ENCODE measurements at regions not wholly inside any gene's neighbourhood (a gene's known extent, or its start where the extent isn't known, plus 50 kb on each side); places are given as distances from the start of the nearest gene placed in this dataset.

DNA sequence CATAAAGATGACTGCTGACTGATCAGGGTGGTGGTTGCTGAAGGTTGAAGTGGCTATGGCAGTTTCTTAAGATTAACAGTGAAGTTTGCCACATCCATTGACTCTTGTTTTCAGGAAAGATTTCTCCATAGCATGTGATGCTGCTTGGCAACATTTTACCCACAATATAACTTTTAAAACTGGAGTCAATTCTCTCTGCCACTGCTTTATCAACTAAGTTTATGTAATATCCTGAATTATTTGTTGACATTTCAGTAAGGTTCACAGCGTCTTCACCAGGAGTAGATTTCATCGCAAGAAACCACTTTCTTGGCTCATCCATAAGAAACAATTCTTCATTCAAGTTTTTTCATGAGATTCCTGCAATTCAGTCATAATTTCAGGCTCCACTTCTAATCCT lies 166.5 kb upstream of the SPRY1 start:
- no peak overlapping the region for H3K4me3 ChIP-seq (ENCODE audit: control insufficient read depth in 2 of 3, extremely low read depth in 1 of 3, insufficient read depth in 2 of 3, low read depth in 1 of 3, low read length in 3 of 3)
- H3K9me3 ChIP-seq (ENCODE audit: control insufficient read depth, low read depth, low read length) = no peaks in the 10 kb centered on the region
- H3K79me2 ChIP-seq (ENCODE audit: control insufficient read depth, insufficient read depth, low read length) = no peaks in the 10 kb centered on the region
- H4K20me1 ChIP-seq (ENCODE audit: control insufficient read depth, extremely low read depth, insufficient read depth, low read length) = no peaks in the 10 kb centered on the region
- no peak overlapping the region for H3K9ac ChIP-seq (ENCODE audit: control insufficient read depth, extremely low read depth, insufficient read depth, low read length)
- FAIRE-seq (no peak), DNase-seq (ENCODE audit: low read depth, low spot score) (no peak)
- no peak overlapping the region for H3K27ac ChIP-seq (ENCODE audit: control insufficient read depth, insufficient read depth, low read length)
- H3K36me3 ChIP-seq (ENCODE audit: control insufficient read depth in 2 of 2, extremely low read depth in 1 of 2, insufficient read depth in 2 of 2, low read length in 2 of 2) = no peaks in the 10 kb centered on the region
- TF ChIP-seq, protein P1, sequence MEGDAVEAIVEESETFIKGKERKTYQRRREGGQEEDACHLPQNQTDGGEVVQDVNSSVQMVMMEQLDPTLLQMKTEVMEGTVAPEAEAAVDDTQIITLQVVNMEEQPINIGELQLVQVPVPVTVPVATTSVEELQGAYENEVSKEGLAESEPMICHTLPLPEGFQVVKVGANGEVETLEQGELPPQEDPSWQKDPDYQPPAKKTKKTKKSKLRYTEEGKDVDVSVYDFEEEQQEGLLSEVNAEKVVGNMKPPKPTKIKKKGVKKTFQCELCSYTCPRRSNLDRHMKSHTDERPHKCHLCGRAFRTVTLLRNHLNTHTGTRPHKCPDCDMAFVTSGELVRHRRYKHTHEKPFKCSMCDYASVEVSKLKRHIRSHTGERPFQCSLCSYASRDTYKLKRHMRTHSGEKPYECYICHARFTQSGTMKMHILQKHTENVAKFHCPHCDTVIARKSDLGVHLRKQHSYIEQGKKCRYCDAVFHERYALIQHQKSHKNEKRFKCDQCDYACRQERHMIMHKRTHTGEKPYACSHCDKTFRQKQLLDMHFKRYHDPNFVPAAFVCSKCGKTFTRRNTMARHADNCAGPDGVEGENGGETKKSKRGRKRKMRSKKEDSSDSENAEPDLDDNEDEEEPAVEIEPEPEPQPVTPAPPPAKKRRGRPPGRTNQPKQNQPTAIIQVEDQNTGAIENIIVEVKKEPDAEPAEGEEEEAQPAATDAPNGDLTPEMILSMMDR (optimal IDR thresholded peaks at IDR 0.05 in 1 of 3, IDR thresholded peaks at IDR 0.05 in 1 of 3, conservative IDR thresholded peaks at IDR 0.05 in 1 of 3; ENCODE audit: extremely low read depth in 1 of 3, insufficient read depth in 2 of 3, low read length in 3 of 3) = no peak
- no peak for TF ChIP-seq EZH2 (IDR thresholded peaks at IDR 0.05; ENCODE audit: low read length)
- no peak overlapping the region for H2AFZ ChIP-seq (ENCODE audit: control insufficient read depth, low read length)
- no peaks in the 10 kb centered on the region for H3K9me1 ChIP-seq (ENCODE audit: control insufficient read depth, extremely low read depth, insufficient read depth, low read length)
- H3K4me1 ChIP-seq (ENCODE audit: control insufficient read depth, extremely low read depth, insufficient read depth, low read length) = no peaks in the 10 kb centered on the region
- dilution Hi-C loops (cut with MboI; ENCODE audit: extremely low pct_ligation_motif_present, low sequenced_read_pairs) = no loop called here
- H3K4me2 ChIP-seq (ENCODE audit: control insufficient read depth, extremely low read depth, insufficient read depth, low read depth, low read length) = no peak overlapping the region
- no peaks in the 10 kb centered on the region for H3K27me3 ChIP-seq (ENCODE audit: control insufficient read depth, extremely low read depth, insufficient read depth, low read length)

DNA sequence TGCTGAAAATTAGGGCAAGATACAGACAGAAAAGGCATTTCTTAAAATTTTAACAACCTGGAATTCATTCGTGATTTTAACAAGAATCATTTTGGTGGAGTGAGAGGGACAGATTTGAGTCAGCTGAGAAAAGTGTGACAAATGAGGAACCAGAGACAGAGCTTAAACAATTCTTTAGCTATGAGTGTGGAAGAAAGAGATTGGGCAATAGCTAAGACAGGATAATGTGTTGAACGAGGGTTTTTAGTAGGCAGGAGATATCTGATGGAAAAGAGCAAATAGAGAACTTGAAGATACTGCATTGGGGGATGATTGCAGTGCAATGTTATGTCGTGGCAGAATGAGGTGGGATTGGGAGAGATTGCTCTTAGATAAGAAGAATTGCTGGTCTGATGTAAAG lies 164.2 kb upstream of the SPRY1 start:
- H2AFZ ChIP-seq (ENCODE audit: control insufficient read depth, low read length) = no peak overlapping the region
- H3K4me2 ChIP-seq (ENCODE audit: control insufficient read depth, extremely low read depth, insufficient read depth, low read depth, low read length) = no peak overlapping the region
- no peak overlapping the region for H3K9ac ChIP-seq (ENCODE audit: control insufficient read depth, extremely low read depth, insufficient read depth, low read length)
- H3K9me1 ChIP-seq (ENCODE audit: control insufficient read depth, extremely low read depth, insufficient read depth, low read length) = no peaks in the 10 kb centered on the region
- TF ChIP-seq EZH2 (IDR thresholded peaks at IDR 0.05; ENCODE audit: low read length) = no peak
- TF ChIP-seq, protein P1 (optimal IDR thresholded peaks at IDR 0.05 in 1 of 3, IDR thresholded peaks at IDR 0.05 in 1 of 3, conservative IDR thresholded peaks at IDR 0.05 in 1 of 3; ENCODE audit: extremely low read depth in 1 of 3, insufficient read depth in 2 of 3, low read length in 3 of 3) = no peak
- H3K79me2 ChIP-seq (ENCODE audit: control insufficient read depth, insufficient read depth, low read length) = no peaks in the 10 kb centered on the region
- H3K36me3 ChIP-seq (ENCODE audit: control insufficient read depth in 2 of 2, extremely low read depth in 1 of 2, insufficient read depth in 2 of 2, low read length in 2 of 2) = no peaks in the 10 kb centered on the region
- no peak for FAIRE-seq
- H3K4me3 ChIP-seq (ENCODE audit: control insufficient read depth in 2 of 3, extremely low read depth in 1 of 3, insufficient read depth in 2 of 3, low read depth in 1 of 3, low read length in 3 of 3) = no peak overlapping the region
- H3K27ac ChIP-seq (ENCODE audit: control insufficient read depth, insufficient read depth, low read length) = no peak overlapping the region
- dilution Hi-C loops (cut with MboI; ENCODE audit: extremely low pct_ligation_motif_present, low sequenced_read_pairs) = no loop called here
- H4K20me1 ChIP-seq (ENCODE audit: control insufficient read depth, extremely low read depth, insufficient read depth, low read length) = no peaks in the 10 kb centered on the region
- no peaks in the 10 kb centered on the region for H3K9me3 ChIP-seq (ENCODE audit: control insufficient read depth, low read depth, low read length)
- H3K27me3 ChIP-seq (ENCODE audit: control insufficient read depth, extremely low read depth, insufficient read depth, low read length) = no peaks in the 10 kb centered on the region
- H3K4me1 ChIP-seq (ENCODE audit: control insufficient read depth, extremely low read depth, insufficient read depth, low read length) = no peaks in the 10 kb centered on the region
- DNase-seq (ENCODE audit: low read depth, low spot score) = no peak

Measured in keratinocyte (primary cell).